AG08395 (cell line): ENCODE measurements at regions not wholly inside any gene's neighbourhood (a gene's known extent, or its start where the extent isn't known, plus 50 kb on each side); places are given as distances from the start of the nearest gene placed in this dataset.
"Not testable (repeated sequence)": the region's sequence is repeated elsewhere in the genome, so short reads cannot be mapped to it uniquely, and the experiment has no call there.

Source experiments
- DNase-seq: peaks from one replicate; pipeline ENCODE4 v3.0.0; 2012; ENCODE audit warnings: mixed read lengths, low spot score

- no peak for DNase-seq
Observed at GRCh38 chrX:139475432-139475831, 55.1 kb upstream of the F9 start.

DNA sequence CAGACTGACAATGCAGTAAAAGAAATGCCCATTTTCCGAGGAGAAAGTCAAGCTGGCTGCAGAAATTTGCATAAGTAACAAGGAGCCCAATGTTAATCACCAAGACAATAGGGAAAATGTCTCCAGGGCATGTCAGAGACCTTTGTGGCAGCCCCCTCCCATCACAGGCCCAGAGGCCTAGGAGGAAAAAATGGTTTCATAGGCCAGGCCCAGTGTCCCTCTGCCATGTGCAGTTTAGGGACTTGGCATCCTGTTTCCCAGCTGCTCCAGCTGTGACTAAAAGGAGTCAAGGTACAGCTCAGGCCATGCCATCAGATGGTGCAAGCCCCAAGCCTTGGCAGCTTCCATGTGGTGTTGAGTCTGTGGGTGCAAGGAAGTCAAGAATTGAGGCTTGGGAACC, 68.6 kb upstream of the F9 start:
- DNase-seq = not testable (repeated sequence)

- no peak for DNase-seq
Observed at GRCh38 chrX:139454743-139455142, 75.8 kb upstream of the F9 start.

GRCh38 chrX:139448996-139449395, 81.5 kb upstream of the F9 start:
- DNase-seq = no peak

- no peak for DNase-seq
Observed at GRCh38 chrX:139446832-139447231, 83.7 kb upstream of the F9 start.

DNA sequence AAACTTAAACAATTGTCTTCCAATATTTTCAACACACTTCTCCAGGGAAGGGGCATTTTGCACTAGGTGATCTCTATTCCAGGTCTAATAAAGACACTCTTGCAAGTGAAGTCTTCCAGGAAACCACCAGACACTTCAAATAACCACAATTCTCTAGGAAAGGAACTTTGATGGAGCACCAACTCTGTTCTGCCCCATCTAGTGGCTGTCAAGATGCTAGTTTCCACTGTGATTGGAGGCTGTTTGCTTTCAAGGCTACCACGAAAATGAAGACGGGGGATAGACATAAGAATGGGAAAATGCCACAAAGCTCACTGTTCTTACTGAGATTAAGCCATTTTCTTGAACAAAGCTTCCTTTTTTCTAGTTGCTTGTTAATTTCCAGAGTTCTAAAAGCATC, 100.6 kb upstream of the F9 start:
- peak; percentile 10 for DNase-seq

GRCh38 chrX:139423186-139423585, 107.4 kb upstream of the F9 start:
- no peak for DNase-seq

GRCh38 chrX:139398258-139398657, 132.3 kb upstream of the F9 start:
- DNase-seq = not testable (repeated sequence)

- DNase-seq = no peak
Observed at GRCh38 chrX:139388254-139388653, 142.3 kb upstream of the F9 start.

DNA sequence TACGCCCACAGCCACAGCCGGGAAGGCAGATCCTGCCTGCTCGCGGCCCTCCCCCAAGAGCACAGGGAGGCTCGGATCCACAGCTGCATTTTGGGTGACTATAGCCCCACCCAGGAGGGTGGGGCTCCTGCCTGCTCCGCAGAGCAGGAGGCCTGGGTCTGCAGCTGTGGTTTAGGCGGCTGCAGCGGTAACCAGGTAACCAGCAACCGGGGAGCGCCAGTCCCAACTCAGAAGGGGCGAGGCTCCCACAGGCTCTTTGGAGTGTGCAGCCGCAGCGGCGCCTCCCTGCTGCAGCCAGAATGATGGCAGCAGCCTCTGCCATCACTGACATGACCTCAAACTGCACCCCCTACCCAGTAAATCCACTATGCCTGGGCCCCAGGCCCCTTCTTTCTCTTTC, 148.0 kb upstream of the F9 start:
- no peak for DNase-seq

DNA sequence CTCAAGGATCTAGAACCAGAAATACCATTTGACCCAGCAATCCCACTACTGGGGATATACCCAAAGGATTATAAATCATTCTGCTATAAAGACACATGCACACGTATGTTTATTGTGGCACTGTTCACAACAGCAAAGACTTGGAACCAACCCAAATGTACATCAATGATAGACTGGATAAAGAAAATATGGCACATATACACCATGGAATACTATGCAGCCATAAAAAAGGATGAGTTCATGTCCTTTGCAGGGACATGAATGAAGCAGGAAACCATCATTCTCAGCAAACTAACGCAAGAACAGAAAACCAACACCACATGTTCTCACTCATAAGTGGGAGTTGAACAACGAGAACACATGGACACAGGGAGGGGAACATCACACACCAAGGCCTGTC, 154.0 kb upstream of the F9 start:
- not testable (repeated sequence) for DNase-seq

- no peak for DNase-seq
Observed at GRCh38 chrX:139360356-139360755, 170.2 kb upstream of the F9 start.

DNA sequence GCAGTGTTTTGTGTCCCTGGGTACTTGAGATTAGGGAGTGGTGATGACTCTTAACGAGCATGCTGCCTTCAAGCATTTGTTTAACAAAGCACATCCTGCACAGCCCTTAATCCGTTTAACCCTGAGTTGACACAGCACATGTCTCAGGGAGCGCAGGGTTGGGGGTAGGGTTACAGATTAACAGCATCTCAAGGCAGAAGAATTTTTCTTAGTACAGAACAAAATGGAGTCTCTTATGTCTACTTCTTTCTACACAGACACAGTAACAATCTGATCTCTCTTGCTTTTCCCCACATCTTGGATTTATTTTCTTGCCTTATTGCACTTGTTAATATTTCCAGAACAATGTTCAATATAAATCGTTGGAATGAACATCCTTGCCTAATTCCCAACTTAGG, 187.9 kb upstream of the F9 start:
- DNase-seq = not testable (repeated sequence)

DNA sequence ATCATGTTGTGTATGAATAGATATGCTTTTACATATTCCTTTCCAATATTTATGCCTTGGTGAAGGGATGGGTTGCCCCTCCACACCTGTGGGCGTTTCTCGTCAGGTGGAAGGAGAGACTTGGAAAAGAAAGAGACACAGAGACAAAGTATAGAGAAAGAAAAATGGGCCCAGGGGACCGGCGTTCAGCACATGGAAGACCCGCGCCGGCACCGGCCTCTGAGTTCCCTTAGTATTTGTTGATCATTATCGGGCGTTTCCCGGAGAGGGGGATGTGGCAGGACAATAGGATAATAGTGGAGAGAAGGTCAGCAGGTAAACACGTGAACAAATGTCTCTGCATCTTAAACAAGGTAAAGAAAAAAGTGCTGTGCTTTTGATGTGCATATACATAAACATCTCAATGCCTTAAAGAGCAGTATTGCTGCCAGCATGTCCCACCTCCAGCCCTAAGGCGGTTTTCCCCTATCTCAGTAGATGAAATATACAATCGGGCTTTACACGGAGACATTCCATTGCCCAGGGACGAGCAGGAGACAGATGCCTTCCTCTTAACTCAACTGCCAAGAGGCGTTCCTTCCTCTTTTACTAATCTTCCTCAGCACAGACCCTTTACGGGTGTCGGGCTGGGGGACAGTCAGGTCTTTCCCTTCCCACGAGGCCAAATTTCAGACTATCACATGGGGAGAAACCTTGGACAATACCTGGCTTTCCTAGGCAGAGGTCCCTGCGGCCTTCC, 188.5 kb upstream of the F9 start:
- DNase-seq = not testable (repeated sequence)

DNA sequence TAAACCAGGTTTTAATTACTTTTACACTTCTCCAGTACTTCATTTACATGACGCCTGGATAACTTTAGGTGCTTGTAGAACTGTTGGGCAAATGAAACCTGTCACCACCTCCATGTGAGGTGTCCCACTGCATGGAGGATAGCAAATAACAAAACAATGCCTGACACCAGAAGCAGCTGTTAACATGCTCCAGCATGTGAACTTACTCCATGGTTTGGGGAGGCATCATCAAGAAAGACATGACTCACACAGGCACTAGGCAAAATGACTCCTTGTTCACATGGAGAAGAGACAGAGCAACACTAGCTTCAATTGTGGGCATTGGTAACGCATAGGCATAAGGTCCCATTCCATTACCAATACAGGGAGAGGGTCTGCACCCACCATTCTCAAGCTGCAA, 198.1 kb upstream of the F9 start:
- no peak for DNase-seq

DNA sequence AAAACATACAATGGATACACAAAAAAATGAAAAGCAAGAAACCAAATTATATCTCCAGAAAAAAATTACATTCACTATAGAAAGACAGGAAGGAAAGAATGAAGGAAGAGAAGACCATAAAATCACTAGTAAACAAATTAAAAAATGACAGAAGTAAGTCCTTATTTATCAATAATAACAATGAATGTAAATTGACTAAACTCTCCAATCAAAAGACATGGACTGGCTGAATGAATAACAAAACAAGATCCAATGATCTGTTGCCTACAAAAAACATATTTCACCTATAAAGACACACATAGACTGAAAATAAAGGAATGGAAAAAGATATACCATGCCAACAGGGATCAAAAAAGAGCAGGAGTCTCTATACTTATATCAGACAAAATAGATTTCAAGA, 203.2 kb upstream of the F9 start:
- DNase-seq = no peak

DNA sequence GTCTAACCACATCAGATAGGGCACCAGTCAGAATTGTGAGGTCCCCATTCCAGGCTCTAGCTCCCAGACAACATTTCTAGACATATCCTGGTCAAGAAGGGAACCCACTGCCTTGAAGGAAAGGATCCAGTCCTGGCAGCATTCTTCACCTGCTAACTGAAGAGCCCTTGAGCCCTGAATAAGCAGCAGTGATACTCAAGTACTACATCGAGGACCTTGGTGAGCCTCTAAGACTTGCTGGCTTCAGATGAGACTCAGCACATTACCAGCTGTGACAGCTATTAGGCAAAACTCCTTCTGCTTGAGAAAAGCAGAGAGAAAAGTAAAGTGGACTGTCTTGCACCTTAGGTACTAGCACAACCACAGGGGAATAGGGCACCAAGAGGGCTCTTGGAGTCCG, 205.8 kb upstream of the F9 start:
- DNase-seq = no peak

- DNase-seq = not testable (repeated sequence)
Observed at GRCh38 chrX:139320661-139321354, 209.7 kb upstream of the F9 start.

DNA sequence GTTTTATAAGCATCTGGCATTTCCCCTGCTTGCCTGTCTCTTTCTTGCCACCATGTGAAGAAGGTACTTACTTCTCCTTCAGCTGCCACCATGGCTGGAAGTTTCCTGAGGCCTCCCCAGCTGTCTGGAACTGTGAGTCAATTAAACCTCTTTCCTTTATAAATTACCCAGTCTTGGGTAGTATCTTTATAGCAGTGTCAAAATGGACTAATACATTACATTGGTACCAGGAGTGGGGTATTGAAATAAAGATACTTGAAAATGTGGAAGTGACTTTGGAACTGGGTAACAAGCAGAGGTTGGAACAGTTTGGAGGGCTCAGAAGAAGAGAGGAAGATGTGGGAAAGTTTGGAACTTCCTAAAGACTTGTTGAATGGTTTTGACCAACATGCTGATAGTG, 223.9 kb upstream of the F9 start:
- not testable (repeated sequence) for DNase-seq

GRCh38 chrX:139304471-139304870, 226.1 kb upstream of the F9 start:
- no peak for DNase-seq

DNA sequence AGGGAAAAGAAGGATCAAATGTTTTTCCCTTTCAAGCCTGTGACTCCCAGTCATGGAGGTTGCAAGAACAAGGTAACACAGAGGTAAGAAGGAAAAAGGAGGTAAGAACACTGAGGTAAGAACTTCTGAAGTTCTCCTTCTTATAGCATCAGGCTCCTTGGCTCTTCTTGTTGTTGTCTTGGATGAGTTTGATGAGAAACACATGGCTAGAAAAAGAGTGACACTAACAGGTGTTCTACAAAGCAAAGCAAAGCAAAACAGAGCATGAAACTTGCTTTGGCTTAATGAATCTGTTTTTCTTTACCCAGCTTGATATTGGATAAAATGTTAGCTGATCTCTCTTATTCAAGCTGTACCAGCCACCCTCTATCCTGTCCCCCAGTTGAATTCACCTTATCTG, 231.2 kb upstream of the F9 start:
- no peak for DNase-seq

DNA sequence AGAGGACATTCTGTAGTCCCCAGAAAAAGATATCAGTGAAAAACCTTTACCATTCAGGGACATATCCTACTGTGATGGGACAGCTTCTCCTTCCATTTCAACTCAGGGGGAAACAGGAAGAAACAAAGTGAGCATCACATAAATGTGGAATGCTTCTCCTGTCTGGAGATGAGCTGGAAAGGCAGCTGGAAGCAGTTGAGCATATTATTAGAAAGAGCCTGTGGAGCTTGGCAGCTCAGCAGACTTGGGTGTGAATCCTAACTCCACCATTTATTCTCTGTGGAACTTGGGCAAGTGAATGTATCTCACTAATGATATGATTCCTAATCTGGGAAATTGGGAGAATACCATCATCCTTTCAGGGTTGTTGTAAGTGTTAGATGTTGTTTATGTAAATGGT, 232.1 kb upstream of the F9 start:
- DNase-seq = no peak

DNA sequence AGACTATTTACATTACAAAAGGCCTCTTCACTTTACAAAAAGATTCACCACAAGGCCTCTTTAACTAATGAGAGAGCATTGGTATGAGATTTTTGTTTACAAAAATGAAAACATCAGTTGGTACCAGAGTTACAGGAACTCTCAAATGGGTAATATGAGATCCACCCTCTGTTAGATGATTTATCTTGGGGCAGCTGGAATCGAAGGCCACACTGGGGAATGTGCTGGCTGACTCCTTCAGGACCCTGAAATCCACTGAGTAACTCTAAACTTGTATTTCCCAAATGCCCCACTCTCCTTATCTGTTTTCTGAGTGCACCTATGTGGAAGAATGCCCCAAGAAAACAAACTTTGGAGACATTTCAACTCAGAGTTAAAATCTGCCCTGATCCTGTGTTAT, 232.9 kb upstream of the F9 start:
- DNase-seq = no peak

GRCh38 chrX:139293991-139294390, 236.5 kb upstream of the F9 start:
- no peak for DNase-seq
